K562 (cell line): ENCODE measurements at regions not wholly inside any gene's neighbourhood (a gene's known extent, or its start where the extent isn't known, plus 50 kb on each side); places are given as distances from the start of the nearest gene placed in this dataset.

Experiments
- CTBP1 ChIP-seq: fragments of 450-650 bp; IDR thresholded peaks from 2 replicates; pipeline ENCODE4 v1.6.1; 2016; ENCODE audit warnings: borderline replicate concordance
- ETS1 ChIP-seq: conservative IDR thresholded peaks from 2 replicates; pipeline ENCODE4 v1.6.1; 2011; ENCODE audit warnings: low read depth, mild to moderate bottlenecking, low read length; ENCODE audit not compliant: control insufficient read depth
- EZH2 ChIP-seq: IDR thresholded peaks from 2 replicates; pipeline ENCODE4 v1.6.1; 2012; ENCODE audit warnings: low read depth, mild to moderate bottlenecking, inconsistent platforms, low read length, borderline replicate concordance
- FOSL1 ChIP-seq: fragments of 200-800 bp; sonication (Bioruptor generic); conservative IDR thresholded peaks from 2 replicates; pipeline ENCODE4 v1.6.1; 2016; ENCODE audit warnings: missing genetic modification characterization, missing compliant biosample characterization
- GATAD2B ChIP-seq: fragments of 450-650 bp; IDR thresholded peaks from 2 replicates; pipeline ENCODE4 v1.6.1; 2017; ENCODE audit warnings: mild to moderate bottlenecking, borderline replicate concordance
- HNRNPLL ChIP-seq: fragments of 200-400 bp; formaldehyde crosslinking; IDR thresholded peaks from 2 replicates; pipeline ENCODE4 v1.6.1; 2017; ENCODE audit warnings: low read length, low read depth, mild to moderate bottlenecking; ENCODE audit not compliant: poor library complexity, severe bottlenecking
- KDM1A ChIP-seq, 2 experiments: fragments of 450-650 bp; IDR thresholded peaks; 2 replicates each; pipeline ENCODE4 v1.6.1; 2016; ENCODE audit warnings: mild to moderate bottlenecking in 2 of 2
- NBN ChIP-seq: fragments of 450-650 bp; IDR thresholded peaks from 2 replicates; pipeline ENCODE4 v1.6.1; 2016; ENCODE audit warnings: low read depth, mild to moderate bottlenecking
- POLR2A ChIP-seq: fragments of 450-650 bp; conservative IDR thresholded peaks from 2 replicates; pipeline ENCODE4 v1.6.1; 2016
- RAD21 ChIP-seq, 2 experiments: fragments of 250-450 bp in 1 of 2; fragments of 450-650 bp in 1 of 2; sonication (Bioruptor Pico) in 1 of 2; formaldehyde crosslinking in 1 of 2; IDR thresholded peaks in 1 of 2; conservative IDR thresholded peaks in 1 of 2; 2 replicates each; pipeline versions ENCODE4 v1.4.0 to v1.8.0; 2020 to 2022; ENCODE audit warnings: mild to moderate bottlenecking in 2 of 2, moderate library complexity in 1 of 2
- ZNF589 ChIP-seq: fragments of 200-800 bp; sonication (Bioruptor generic); IDR thresholded peaks from 2 replicates; pipeline ENCODE4 v1.6.1; 2016; ENCODE audit warnings: low read depth, missing genetic modification characterization, missing compliant biosample characterization
- TF ChIP-seq, protein P1 (sequence below): fragments of 200-600 bp; sonication (generic); IDR thresholded peaks from one replicate; pipeline ENCODE4 v1.6.1; 2012; ENCODE audit warnings: mild to moderate bottlenecking, low read depth, low read length, inconsistent platforms
- TF ChIP-seq, protein P2 (sequence below), 3 experiments: fragments of 200-800 bp in 1 of 3; sonication (Bioruptor generic) in 1 of 3; sonication (generic) in 1 of 3; formaldehyde crosslinking in 1 of 3; IDR thresholded peaks; 2 replicates each; pipeline versions ENCODE4 v1.6.1 to v1.8.0; 2016 to 2022; ENCODE audit warnings: mild to moderate bottlenecking in 2 of 3, missing compliant biosample characterization in 2 of 3, missing genetic modification characterization in 2 of 3, missing genetic modification reagents in 1 of 3

DNA sequence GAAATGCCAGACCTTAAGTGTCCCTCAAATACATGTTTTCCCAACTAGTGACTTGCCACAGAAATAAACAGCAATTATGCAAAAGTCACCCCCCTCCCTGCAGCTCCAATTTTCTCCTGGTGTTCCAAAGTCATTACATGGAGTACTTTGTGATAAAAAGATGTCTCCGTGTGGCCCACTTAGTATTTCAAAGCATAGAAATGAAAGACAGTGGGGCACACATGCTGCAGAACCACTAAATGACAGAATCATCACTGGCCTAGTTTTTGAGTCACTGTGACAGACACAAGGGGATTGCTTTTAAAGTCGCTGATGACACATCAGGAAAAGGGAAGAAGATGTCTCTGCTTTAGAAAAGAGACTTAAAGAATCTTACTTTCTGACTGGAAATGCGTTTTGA, 323.4 kb downstream of the PSAT1 start:
- TF ChIP-seq POLR2A = no peak
- TF ChIP-seq NBN = no peak
- no peak for TF ChIP-seq EZH2
- no peak for TF ChIP-seq RAD21 (CRISPR knock-in tag; conservative IDR thresholded peaks at IDR 0.05 in 1 of 2, IDR thresholded peaks at IDR 0.05 in 1 of 2)
- no peak for TF ChIP-seq GATAD2B
- TF ChIP-seq HNRNPLL = no peak
- TF ChIP-seq, protein P1, sequence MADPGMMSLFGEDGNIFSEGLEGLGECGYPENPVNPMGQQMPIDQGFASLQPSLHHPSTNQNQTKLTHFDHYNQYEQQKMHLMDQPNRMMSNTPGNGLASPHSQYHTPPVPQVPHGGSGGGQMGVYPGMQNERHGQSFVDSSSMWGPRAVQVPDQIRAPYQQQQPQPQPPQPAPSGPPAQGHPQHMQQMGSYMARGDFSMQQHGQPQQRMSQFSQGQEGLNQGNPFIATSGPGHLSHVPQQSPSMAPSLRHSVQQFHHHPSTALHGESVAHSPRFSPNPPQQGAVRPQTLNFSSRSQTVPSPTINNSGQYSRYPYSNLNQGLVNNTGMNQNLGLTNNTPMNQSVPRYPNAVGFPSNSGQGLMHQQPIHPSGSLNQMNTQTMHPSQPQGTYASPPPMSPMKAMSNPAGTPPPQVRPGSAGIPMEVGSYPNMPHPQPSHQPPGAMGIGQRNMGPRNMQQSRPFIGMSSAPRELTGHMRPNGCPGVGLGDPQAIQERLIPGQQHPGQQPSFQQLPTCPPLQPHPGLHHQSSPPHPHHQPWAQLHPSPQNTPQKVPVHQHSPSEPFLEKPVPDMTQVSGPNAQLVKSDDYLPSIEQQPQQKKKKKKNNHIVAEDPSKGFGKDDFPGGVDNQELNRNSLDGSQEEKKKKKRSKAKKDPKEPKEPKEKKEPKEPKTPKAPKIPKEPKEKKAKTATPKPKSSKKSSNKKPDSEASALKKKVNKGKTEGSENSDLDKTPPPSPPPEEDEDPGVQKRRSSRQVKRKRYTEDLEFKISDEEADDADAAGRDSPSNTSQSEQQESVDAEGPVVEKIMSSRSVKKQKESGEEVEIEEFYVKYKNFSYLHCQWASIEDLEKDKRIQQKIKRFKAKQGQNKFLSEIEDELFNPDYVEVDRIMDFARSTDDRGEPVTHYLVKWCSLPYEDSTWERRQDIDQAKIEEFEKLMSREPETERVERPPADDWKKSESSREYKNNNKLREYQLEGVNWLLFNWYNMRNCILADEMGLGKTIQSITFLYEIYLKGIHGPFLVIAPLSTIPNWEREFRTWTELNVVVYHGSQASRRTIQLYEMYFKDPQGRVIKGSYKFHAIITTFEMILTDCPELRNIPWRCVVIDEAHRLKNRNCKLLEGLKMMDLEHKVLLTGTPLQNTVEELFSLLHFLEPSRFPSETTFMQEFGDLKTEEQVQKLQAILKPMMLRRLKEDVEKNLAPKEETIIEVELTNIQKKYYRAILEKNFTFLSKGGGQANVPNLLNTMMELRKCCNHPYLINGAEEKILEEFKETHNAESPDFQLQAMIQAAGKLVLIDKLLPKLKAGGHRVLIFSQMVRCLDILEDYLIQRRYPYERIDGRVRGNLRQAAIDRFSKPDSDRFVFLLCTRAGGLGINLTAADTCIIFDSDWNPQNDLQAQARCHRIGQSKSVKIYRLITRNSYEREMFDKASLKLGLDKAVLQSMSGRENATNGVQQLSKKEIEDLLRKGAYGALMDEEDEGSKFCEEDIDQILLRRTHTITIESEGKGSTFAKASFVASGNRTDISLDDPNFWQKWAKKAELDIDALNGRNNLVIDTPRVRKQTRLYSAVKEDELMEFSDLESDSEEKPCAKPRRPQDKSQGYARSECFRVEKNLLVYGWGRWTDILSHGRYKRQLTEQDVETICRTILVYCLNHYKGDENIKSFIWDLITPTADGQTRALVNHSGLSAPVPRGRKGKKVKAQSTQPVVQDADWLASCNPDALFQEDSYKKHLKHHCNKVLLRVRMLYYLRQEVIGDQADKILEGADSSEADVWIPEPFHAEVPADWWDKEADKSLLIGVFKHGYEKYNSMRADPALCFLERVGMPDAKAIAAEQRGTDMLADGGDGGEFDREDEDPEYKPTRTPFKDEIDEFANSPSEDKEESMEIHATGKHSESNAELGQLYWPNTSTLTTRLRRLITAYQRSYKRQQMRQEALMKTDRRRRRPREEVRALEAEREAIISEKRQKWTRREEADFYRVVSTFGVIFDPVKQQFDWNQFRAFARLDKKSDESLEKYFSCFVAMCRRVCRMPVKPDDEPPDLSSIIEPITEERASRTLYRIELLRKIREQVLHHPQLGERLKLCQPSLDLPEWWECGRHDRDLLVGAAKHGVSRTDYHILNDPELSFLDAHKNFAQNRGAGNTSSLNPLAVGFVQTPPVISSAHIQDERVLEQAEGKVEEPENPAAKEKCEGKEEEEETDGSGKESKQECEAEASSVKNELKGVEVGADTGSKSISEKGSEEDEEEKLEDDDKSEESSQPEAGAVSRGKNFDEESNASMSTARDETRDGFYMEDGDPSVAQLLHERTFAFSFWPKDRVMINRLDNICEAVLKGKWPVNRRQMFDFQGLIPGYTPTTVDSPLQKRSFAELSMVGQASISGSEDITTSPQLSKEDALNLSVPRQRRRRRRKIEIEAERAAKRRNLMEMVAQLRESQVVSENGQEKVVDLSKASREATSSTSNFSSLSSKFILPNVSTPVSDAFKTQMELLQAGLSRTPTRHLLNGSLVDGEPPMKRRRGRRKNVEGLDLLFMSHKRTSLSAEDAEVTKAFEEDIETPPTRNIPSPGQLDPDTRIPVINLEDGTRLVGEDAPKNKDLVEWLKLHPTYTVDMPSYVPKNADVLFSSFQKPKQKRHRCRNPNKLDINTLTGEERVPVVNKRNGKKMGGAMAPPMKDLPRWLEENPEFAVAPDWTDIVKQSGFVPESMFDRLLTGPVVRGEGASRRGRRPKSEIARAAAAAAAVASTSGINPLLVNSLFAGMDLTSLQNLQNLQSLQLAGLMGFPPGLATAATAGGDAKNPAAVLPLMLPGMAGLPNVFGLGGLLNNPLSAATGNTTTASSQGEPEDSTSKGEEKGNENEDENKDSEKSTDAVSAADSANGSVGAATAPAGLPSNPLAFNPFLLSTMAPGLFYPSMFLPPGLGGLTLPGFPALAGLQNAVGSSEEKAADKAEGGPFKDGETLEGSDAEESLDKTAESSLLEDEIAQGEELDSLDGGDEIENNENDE = no peak
- TF ChIP-seq ETS1 = no peak
- TF ChIP-seq FOSL1 = no peak
- no peak for TF ChIP-seq CTBP1
- TF ChIP-seq, protein P2, sequence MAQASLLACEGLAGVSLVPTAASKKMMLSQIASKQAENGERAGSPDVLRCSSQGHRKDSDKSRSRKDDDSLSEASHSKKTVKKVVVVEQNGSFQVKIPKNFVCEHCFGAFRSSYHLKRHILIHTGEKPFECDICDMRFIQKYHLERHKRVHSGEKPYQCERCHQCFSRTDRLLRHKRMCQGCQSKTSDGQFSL (CRISPR knock-in tag; IDR thresholded peaks at IDR 0.05) = no peak
- TF ChIP-seq, protein P2 (tag; IDR thresholded peaks at IDR 0.05) = no peak
- no peak for TF ChIP-seq ZNF589 (CRISPR knock-in tag)
- TF ChIP-seq KDM1A (IDR thresholded peaks at IDR 0.05) = no peak
